ENCODE measurements at regions not wholly inside any gene's neighbourhood (a gene's known extent, or its start where the extent isn't known, plus 50 kb on each side); places are given as distances from the start of the nearest gene placed in this dataset.

DNA sequence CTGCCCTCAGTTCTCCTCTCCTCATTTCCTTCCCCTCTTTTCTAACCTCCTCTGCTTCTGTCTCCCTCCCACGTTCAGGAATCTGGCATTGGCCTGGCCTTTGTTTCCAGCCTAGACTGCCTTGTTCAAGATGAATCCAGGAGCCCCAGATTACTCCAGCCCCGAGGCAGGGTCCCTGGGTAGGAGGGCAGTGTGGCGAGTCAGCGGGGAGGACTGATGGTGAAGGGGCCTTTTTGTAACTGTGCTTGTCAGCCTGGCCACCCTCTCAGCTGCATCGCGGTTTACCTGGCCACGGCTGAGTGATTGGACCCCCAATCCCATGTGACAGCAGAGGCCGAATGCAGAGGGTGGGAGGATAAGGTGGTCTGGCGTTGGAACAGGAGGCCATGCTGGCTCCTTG lies 96.1 kb upstream of the SHH start:
- no peak for FAIRE-seq
- CTCF ChIA-PET (ENCODE audit: low intra/inter-chr PET ratio, low total read pairs): no interaction called here
- no peak for ATAC-seq

DNA sequence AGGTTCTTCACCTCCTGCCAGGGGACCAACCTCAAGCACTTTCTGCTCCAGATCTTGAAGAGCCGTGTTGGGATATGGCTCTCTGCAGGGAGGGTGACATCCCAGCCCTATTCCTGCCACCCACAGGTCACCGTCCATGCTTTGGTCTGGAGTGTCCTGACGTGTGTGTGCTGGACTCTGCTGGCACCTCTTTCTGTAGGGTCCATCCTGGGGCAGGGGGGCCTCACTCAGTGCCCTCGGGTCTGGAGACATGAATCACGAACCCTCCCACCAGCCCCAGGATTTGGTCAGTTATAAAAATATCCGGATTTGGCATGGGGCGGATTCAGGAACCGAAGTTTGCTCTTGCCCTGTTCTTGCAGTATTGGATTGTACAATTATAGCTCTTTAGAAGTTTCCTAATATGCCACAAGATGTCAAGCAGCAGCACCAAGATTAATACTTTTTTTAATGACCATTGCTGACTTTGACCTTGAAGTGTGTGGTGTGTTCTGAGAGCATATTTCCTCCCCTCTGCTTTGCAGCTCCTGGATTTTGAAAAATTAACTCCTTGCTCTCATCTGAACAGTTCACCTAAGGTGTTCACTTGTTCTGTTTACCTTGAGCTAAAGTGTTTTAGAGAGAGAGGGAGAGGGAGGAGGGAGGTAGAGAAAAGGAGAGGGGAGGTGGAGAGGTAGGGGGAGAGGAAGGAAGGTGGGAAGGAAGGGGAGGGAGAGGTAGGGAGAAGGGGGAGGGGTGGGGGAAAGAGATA lies 95.4 kb upstream of the SHH start:
- DNase-seq (ENCODE audit: low spot score) (no peak), ATAC-seq (no peak), FAIRE-seq (no peak)
- ChIA-PET POLR2A (no interaction called here), CTCF (ENCODE audit: low intra/inter-chr PET ratio, low total read pairs) (no interaction called here)
- Histone ChIP-seq H3K9ac (ENCODE audit: insufficient read depth, low read depth, low read length) (no peak overlapping the region), H3K27me3 (ENCODE audit: control insufficient read depth in 1 of 2, insufficient read depth in 2 of 2, low read length in 2 of 2) (peaks cover 3 to 78% of the 10 kb centered on the region in 2 experiments; a peak in 4 of 5 replicates), H2AFZ (ENCODE audit: low read length) (no peak overlapping the region), H3K27ac (ENCODE audit: extremely low read length, insufficient read depth, low read length) (no peak overlapping the region), H4K20me1 (ENCODE audit: insufficient read depth, low read length) (no peaks in the 10 kb centered on the region), H3K79me2 (ENCODE audit: insufficient read depth, low read length) (no peaks in the 10 kb centered on the region), H3K36me3 (replicated peaks in 1 of 2; ENCODE audit: control insufficient read depth in 1 of 2, insufficient read depth in 2 of 2, low read length in 2 of 2) (no peaks in the 10 kb centered on the region), H3K9me3 (ENCODE audit: low read length) (no peaks in the 10 kb centered on the region), H3K4me1 (ENCODE audit: insufficient read depth, low read length) (no peaks in the 10 kb centered on the region), H3K4me2 (ENCODE audit: low read depth, low read length) (no peak overlapping the region), H3K4me3 (replicated peaks in 1 of 3; ENCODE audit: insufficient read depth in 1 of 3, low read depth in 2 of 3, low read length in 3 of 3) (no peak overlapping the region)
- TF ChIP-seq GABPB1 (CRISPR knock-in tag; IDR thresholded peaks at IDR 0.05) (no peak), HNRNPK (IDR thresholded peaks at IDR 0.05; ENCODE audit: low read depth, low read length, poor library complexity, severe bottlenecking) (peak; percentile 70)
- BruUV-seq (replicated peaks): no TSS peak
- in situ Hi-C loops (cut with HindIII; ENCODE audit: extremely low pct_ligation_motif_present, low pct_unique_long_range_greater_than_20kb) (no loop called here), intact Hi-C loops (cut with micrococcal nuclease; ENCODE audit: unreplicated experiment) (no loop called here)
- 20% methylated on average over 7 of the region's 8 CpGs for WGBS (ENCODE audit: low lambda C conversion rate)

More for the DNA sequence above, 96.1 kb upstream of the SHH start:
- H3K9me3 ChIP-seq (ENCODE audit: low read length): no peaks in the 10 kb centered on the region
- intact Hi-C loops (cut with micrococcal nuclease; ENCODE audit: unreplicated experiment) (no loop called here), in situ Hi-C loops (cut with HindIII; ENCODE audit: extremely low pct_ligation_motif_present, low pct_unique_long_range_greater_than_20kb) (no loop called here)
- no peak overlapping the region for H3K4me3 ChIP-seq (replicated peaks in 1 of 3; ENCODE audit: insufficient read depth in 1 of 3, low read depth in 2 of 3, low read length in 3 of 3)
- no peak for TF ChIP-seq ELF1 (CRISPR knock-in tag; IDR thresholded peaks at IDR 0.05)
- TF ChIP-seq MBD4 (IDR thresholded peaks at IDR 0.05; ENCODE audit: borderline replicate concordance, low read length): no peak
- no peak for TF ChIP-seq RBM39 (IDR thresholded peaks at IDR 0.05; ENCODE audit: low read depth, low read length, poor library complexity, severe bottlenecking)
- no peak for TF ChIP-seq XBP1 (CRISPR knock-in tag; IDR thresholded peaks at IDR 0.05)
- TF ChIP-seq, protein P1, sequence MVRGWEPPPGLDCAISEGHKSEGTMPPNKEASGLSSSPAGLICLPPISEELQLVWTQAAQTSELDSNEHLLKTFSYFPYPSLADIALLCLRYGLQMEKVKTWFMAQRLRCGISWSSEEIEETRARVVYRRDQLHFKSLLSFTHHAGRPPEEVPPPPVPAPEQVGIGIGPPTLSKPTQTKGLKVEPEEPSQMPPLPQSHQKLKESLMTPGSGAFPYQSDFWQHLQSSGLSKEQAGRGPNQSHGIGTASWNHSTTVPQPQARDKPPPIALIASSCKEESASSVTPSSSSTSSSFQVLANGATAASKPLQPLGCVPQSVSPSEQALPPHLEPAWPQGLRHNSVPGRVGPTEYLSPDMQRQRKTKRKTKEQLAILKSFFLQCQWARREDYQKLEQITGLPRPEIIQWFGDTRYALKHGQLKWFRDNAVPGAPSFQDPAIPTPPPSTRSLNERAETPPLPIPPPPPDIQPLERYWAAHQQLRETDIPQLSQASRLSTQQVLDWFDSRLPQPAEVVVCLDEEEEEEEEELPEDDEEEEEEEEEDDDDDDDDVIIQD (CRISPR knock-in tag; IDR thresholded peaks at IDR 0.05; ENCODE audit: low read depth): no peak
- H3K79me2 ChIP-seq (ENCODE audit: insufficient read depth, low read length): no peaks in the 10 kb centered on the region
- H3K9ac ChIP-seq (ENCODE audit: insufficient read depth, low read depth, low read length): no peak overlapping the region
- POLR2A ChIA-PET: no interaction called here
- no peak for DNase-seq (ENCODE audit: low spot score)
- H3K36me3 ChIP-seq (replicated peaks in 1 of 2; ENCODE audit: control insufficient read depth in 1 of 2, insufficient read depth in 2 of 2, low read length in 2 of 2): no peaks in the 10 kb centered on the region
- WGBS (ENCODE audit: low lambda C conversion rate): 27% methylated on average over 9 of the region's 9 CpGs
- H3K4me2 ChIP-seq (ENCODE audit: low read depth, low read length): no peak overlapping the region
- no peaks in the 10 kb centered on the region for H4K20me1 ChIP-seq (ENCODE audit: insufficient read depth, low read length)
- H2AFZ ChIP-seq (ENCODE audit: low read length): no peak overlapping the region
- peaks cover 3 to 73% of the 10 kb centered on the region in 2 experiments; a peak in 4 of 5 replicates for H3K27me3 ChIP-seq (ENCODE audit: control insufficient read depth in 1 of 2, insufficient read depth in 2 of 2, low read length in 2 of 2)
- no peak overlapping the region for H3K27ac ChIP-seq (ENCODE audit: extremely low read length, insufficient read depth, low read length)
- BruUV-seq (replicated peaks): no TSS peak
- no peaks in the 10 kb centered on the region for H3K4me1 ChIP-seq (ENCODE audit: insufficient read depth, low read length)

Measured in HepG2 (cell line).